SK-N-SH (cell line): ENCODE measurements at regions not wholly inside any gene's neighbourhood (a gene's known extent, or its start where the extent isn't known, plus 50 kb on each side); places are given as distances from the start of the nearest gene placed in this dataset.

Source experiments
- CTCF ChIP-seq: fragments of 200-600 bp; sonication (generic); IDR thresholded peaks from 2 replicates; pipeline ENCODE4 v1.6.1; 2017; ENCODE audit warnings: antibody characterized with exemption, mild to moderate bottlenecking, moderate library complexity
- MAX ChIP-seq: IDR thresholded peaks from 2 replicates; pipeline ENCODE4 v1.4.0; 2012; ENCODE audit warnings: low read depth
- RFX5 ChIP-seq: IDR thresholded peaks from 2 replicates; pipeline ENCODE4 v1.6.1; 2012; ENCODE audit warnings: mild to moderate bottlenecking, improper control_type of control experiment, low read length
- TEAD4 ChIP-seq: IDR thresholded peaks from 2 replicates; pipeline ENCODE4 v1.4.0; 2012; ENCODE audit warnings: mild to moderate bottlenecking, borderline replicate concordance; ENCODE audit not compliant: insufficient read depth

GRCh38 chr7:145481985-145482384, 634.6 kb upstream of the CNTNAP2 start:
- no peak for TF ChIP-seq CTCF
- TF ChIP-seq TEAD4 = no peak
- no peak for TF ChIP-seq MAX
- TF ChIP-seq RFX5 = no peak
